ENCODE measurements at regions not wholly inside any gene's neighbourhood (a gene's known extent, or its start where the extent isn't known, plus 50 kb on each side); places are given as distances from the start of the nearest gene placed in this dataset.
"Not testable (repeated sequence)": the region's sequence is repeated elsewhere in the genome, so short reads cannot be mapped to it uniquely, and the experiment has no call there.

GRCh38 chr5:122661496-122662180 lies 113.2 kb upstream of the SNX2 start:
- BruUV-seq (replicated peaks) = no TSS peak
- no peaks in the 10 kb centered on the region for H3K27me3 Mint-ChIP-seq (ENCODE audit: insufficient read depth, unreplicated experiment)
- H3K9me3 Mint-ChIP-seq (ENCODE audit: unreplicated experiment) = no peaks in the 10 kb centered on the region
- no peak overlapping the region for H3K4me3 Mint-ChIP-seq (ENCODE audit: unreplicated experiment)
- H3K27ac Mint-ChIP-seq (ENCODE audit: low read depth, unreplicated experiment) = no peak overlapping the region
- TF ChIP-seq CTCF (IDR thresholded peaks at IDR 0.05; ENCODE audit: unreplicated experiment) = no peak
- POLR2A ChIA-PET = interaction anchor here (0.7 to 1.1 kb wide), 3 partner anchors 9 to 120 kb away, joined by 3 to 4 read pairs (median 3); no protein-coding TSS in a partner anchor
- intact Hi-C loops (cut with micrococcal nuclease) = no loop called here
- H3K4me1 Mint-ChIP-seq (ENCODE audit: insufficient read depth, unreplicated experiment) = peaks cover 10% of the 10 kb centered on the region
- peak; percentile 71 for DNase-seq (ENCODE audit: unreplicated experiment)
- CTCF ChIA-PET = interaction anchor here (1.0 kb wide), 1 partner anchor 8 kb away, joined by 7 read pairs; no protein-coding TSS in a partner anchor
- no peaks in the 10 kb centered on the region for H3K36me3 Mint-ChIP-seq (ENCODE audit: insufficient read depth, unreplicated experiment)

- ChIA-PET CTCF (no interaction called here), POLR2A (interaction anchor here (1.2 kb wide), 1 partner anchor 11 kb away, joined by 3 read pairs; no protein-coding TSS in a partner anchor)
- Mint-ChIP-seq H3K4me1 (ENCODE audit: insufficient read depth, unreplicated experiment) (peaks cover 10% of the 10 kb centered on the region), H3K27ac (ENCODE audit: low read depth, unreplicated experiment) (no peak overlapping the region), H3K27me3 (ENCODE audit: insufficient read depth, unreplicated experiment) (no peaks in the 10 kb centered on the region), H3K4me3 (ENCODE audit: unreplicated experiment) (no peak overlapping the region), H3K9me3 (ENCODE audit: unreplicated experiment) (no peaks in the 10 kb centered on the region), H3K36me3 (ENCODE audit: insufficient read depth, unreplicated experiment) (no peaks in the 10 kb centered on the region)
- intact Hi-C loops (cut with micrococcal nuclease) = no loop called here
- no peak for DNase-seq (ENCODE audit: unreplicated experiment)
- TF ChIP-seq CTCF (IDR thresholded peaks at IDR 0.05; ENCODE audit: unreplicated experiment) = no peak
- no TSS peak for BruUV-seq (replicated peaks)
Observed at GRCh38 chr5:122665051-122665450, 109.8 kb upstream of the SNX2 start.

- BruUV-seq (replicated peaks) = no TSS peak
- no peak for DNase-seq (ENCODE audit: unreplicated experiment)
- CTCF ChIA-PET = no interaction called here
- Mint-ChIP-seq H3K36me3 (ENCODE audit: insufficient read depth, unreplicated experiment) (no peaks in the 10 kb centered on the region), H3K4me3 (ENCODE audit: unreplicated experiment) (no peak overlapping the region), H3K27ac (ENCODE audit: low read depth, unreplicated experiment) (no peak overlapping the region), H3K4me1 (ENCODE audit: insufficient read depth, unreplicated experiment) (no peaks in the 10 kb centered on the region), H3K9me3 (ENCODE audit: unreplicated experiment) (no peaks in the 10 kb centered on the region), H3K27me3 (ENCODE audit: insufficient read depth, unreplicated experiment) (no peaks in the 10 kb centered on the region)
- POLR2A ChIA-PET = interaction anchor here (0.6 to 1.0 kb wide), 2 partner anchors 9 to 744 kb away, joined by 3 read pairs; no protein-coding TSS in a partner anchor
- TF ChIP-seq CTCF (IDR thresholded peaks at IDR 0.05; ENCODE audit: unreplicated experiment) = no peak
- intact Hi-C loops (cut with micrococcal nuclease) = no loop called here
Observed at GRCh38 chr5:122668552-122668951, 106.3 kb upstream of the SNX2 start.

- H3K4me3 Mint-ChIP-seq (ENCODE audit: unreplicated experiment); H3K36me3 Mint-ChIP-seq (ENCODE audit: insufficient read depth, unreplicated experiment); H3K27ac Mint-ChIP-seq (ENCODE audit: low read depth, unreplicated experiment); CTCF ChIA-PET; H3K9me3 Mint-ChIP-seq (ENCODE audit: unreplicated experiment); BruUV-seq (replicated peaks); DNase-seq (ENCODE audit: unreplicated experiment); H3K27me3 Mint-ChIP-seq (ENCODE audit: insufficient read depth, unreplicated experiment); intact Hi-C loops (cut with micrococcal nuclease); H3K4me1 Mint-ChIP-seq (ENCODE audit: insufficient read depth, unreplicated experiment); POLR2A ChIA-PET: not testable (repeated sequence)
Observed at GRCh38 chr5:122669709-122670108, 105.2 kb upstream of the SNX2 start.
